Mucosa of descending colon (tissue), 3 donors: ENCODE measurements at regions not wholly inside any gene's neighbourhood (a gene's known extent, or its start where the extent isn't known, plus 50 kb on each side); places are given as distances from the start of the nearest gene placed in this dataset.

Experiments
- ATAC-seq: fragments of 200-7000 bp; cut with Tn5 transposase; one replicate; pipeline ENCODE4 v1.9.1; 2020; ENCODE audit warnings: mild to moderate bottlenecking, moderate library complexity
- DNase-seq, 3 donors: peaks; one replicate each; pipeline ENCODE4 v3.0.0-alpha.2; 2020
- H3K36me3 ChIP-seq: fragments of 200-600 bp; one replicate; pipeline ENCODE4 v1.8.0; 2021; ENCODE audit warnings: low read depth, mild to moderate bottlenecking
- H3K4me1 ChIP-seq: fragments of 200-600 bp; one replicate; pipeline ENCODE4 v1.8.0; 2021; ENCODE audit warnings: low read depth, mild to moderate bottlenecking
- H3K4me3 ChIP-seq: fragments of 200-600 bp; one replicate; pipeline ENCODE4 v1.8.0; 2021; ENCODE audit warnings: mild to moderate bottlenecking
- H3K9me3 ChIP-seq: fragments of 200-600 bp; one replicate; pipeline ENCODE4 v1.8.0; 2021; ENCODE audit warnings: mild to moderate bottlenecking
- intact Hi-C, 2 donors: fragments of 100-400 bp; cut with DNase I in 1 of 2; cut with micrococcal nuclease in 1 of 2; formaldehyde crosslinking; loops; one replicate each; pipeline versions ENCODE4 v1.11.0 to v1.11.1; 2022; cut with DNase I, micrococcal nuclease
- TF ChIP-seq, protein P1 (sequence below): fragments of 200-600 bp; IDR thresholded peaks from one replicate; pipeline ENCODE4 v1.8.0; 2022; ENCODE audit warnings: antibody characterized with exemption, mild to moderate bottlenecking
- donor health status: DM: no; HTN: no; CAD: no; lungs with moderate emphysema.
- donor health status: DM: no; HTN: no; CAD: no.
- donor health status: DM: no; HTN: yes; CAD: no.

DNA sequence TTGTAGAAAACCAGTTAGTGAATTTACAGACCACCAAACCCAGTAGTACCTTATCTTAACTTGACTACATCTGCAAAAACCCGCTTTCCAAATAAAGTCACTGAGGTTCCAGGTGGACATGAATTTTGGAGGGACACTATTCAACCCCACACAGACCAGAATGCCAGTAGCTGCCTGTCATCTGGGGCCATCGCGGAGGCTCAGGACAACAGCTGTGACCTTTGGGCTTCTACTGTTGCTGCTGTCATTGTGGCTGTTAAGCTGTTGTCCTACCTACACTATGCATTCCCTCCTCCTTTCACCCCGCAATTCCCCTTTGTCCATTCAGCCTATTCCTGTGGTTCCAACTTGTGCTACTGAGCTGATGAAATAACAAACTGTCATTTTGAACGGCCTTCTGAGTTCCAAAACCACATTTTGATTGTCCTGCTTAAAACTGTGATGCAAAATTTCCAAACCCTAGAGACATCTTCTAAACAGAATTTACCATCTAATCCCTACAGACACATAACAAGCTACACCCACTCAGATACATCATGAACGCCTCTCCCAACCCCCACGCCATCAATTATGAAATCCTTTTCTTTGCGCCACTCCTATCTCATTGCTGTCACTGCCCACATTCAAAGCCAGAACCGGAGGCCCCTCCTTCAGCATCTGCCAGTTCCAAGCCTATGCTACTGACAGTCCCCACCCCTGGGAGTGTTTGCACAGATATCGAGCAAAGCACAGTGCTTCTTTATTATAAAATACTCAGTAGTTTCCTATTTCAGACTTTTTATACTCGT lies 125.0 kb downstream of the C6orf118 start:
- Histone ChIP-seq H3K4me1 (no peaks in the 10 kb centered on the region), H3K4me3 (no peak overlapping the region), H3K9me3 (peaks cover 27% of the 10 kb centered on the region), H3K36me3 (no peaks in the 10 kb centered on the region)
- ATAC-seq (no peak), DNase-seq (no peak)
- intact Hi-C loops: no loop called here
- TF ChIP-seq, protein P1, sequence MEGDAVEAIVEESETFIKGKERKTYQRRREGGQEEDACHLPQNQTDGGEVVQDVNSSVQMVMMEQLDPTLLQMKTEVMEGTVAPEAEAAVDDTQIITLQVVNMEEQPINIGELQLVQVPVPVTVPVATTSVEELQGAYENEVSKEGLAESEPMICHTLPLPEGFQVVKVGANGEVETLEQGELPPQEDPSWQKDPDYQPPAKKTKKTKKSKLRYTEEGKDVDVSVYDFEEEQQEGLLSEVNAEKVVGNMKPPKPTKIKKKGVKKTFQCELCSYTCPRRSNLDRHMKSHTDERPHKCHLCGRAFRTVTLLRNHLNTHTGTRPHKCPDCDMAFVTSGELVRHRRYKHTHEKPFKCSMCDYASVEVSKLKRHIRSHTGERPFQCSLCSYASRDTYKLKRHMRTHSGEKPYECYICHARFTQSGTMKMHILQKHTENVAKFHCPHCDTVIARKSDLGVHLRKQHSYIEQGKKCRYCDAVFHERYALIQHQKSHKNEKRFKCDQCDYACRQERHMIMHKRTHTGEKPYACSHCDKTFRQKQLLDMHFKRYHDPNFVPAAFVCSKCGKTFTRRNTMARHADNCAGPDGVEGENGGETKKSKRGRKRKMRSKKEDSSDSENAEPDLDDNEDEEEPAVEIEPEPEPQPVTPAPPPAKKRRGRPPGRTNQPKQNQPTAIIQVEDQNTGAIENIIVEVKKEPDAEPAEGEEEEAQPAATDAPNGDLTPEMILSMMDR: no peak

- peaks cover 27% of the 10 kb centered on the region for H3K9me3 ChIP-seq
- no peaks in the 10 kb centered on the region for H3K4me1 ChIP-seq
- no peaks in the 10 kb centered on the region for H3K36me3 ChIP-seq
- no peak overlapping the region for H3K4me3 ChIP-seq
- DNase-seq (no peak), ATAC-seq (no peak)
- intact Hi-C loops: no loop called here
- TF ChIP-seq, protein P1: no peak
Measured at GRCh38 chr6:165183496-165184140, 125.8 kb downstream of the C6orf118 start.

DNA sequence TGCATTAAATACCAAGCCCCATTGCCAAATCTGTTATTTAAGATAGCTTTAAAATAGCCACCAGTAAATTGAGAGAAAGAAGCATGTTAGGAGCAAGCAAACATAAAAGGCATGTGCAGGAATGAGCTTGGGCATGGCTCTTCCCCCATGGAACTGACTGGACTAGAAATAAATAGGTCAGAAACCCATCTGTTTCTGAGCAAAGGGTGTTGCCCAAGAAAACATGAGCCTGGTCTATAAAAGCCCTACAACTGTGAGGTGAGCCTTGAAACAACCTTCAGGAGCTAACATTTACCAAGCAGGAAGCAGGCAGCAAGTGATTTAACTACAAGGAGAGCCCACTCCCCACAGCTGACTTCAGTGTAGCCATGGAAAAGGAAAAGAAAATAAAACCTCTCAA lies 126.3 kb downstream of the C6orf118 start:
- intact Hi-C loops: no loop called here
- DNase-seq (no peak), ATAC-seq (no peak)
- TF ChIP-seq, protein P1: no peak
- peaks cover 27% of the 10 kb centered on the region for H3K9me3 ChIP-seq
- H3K36me3 ChIP-seq: no peaks in the 10 kb centered on the region
- H3K4me3 ChIP-seq: no peak overlapping the region
- H3K4me1 ChIP-seq: no peaks in the 10 kb centered on the region

DNA sequence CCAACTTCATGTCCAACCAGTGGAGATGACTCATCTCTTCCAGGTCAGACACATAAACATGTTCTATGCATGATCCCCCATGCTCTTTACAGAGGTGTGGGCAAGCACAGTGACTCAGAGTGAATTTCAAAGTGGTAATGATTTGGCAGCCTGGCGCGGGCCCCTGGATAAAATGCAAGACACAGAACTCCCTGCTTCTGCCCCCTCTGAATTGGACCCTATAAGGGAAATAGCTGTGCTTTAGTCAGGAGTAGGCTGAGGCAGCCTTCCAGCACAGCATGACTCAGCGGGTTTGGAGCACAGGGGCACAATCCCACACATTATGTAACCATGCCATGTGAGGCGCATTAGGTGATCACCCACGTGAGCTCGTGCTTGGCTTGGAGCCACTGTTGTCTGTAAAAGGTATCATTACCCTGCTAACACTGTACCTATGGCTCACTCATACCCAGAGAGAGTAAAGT lies 127.4 kb downstream of the C6orf118 start:
- intact Hi-C loops: no loop called here
- TF ChIP-seq, protein P1: no peak
- H3K36me3 ChIP-seq: no peaks in the 10 kb centered on the region
- peaks cover 27% of the 10 kb centered on the region for H3K9me3 ChIP-seq
- H3K4me3 ChIP-seq: no peak overlapping the region
- no peaks in the 10 kb centered on the region for H3K4me1 ChIP-seq
- DNase-seq: peak in 1 of 3 donors; percentile 20
- no peak for ATAC-seq

- DNase-seq (no peak), ATAC-seq (no peak)
- H3K36me3 ChIP-seq: no peaks in the 10 kb centered on the region
- TF ChIP-seq, protein P1: no peak
- intact Hi-C loops: no loop called here
- H3K9me3 ChIP-seq: peaks cover 40% of the 10 kb centered on the region
- no peak overlapping the region for H3K4me3 ChIP-seq
- no peaks in the 10 kb centered on the region for H3K4me1 ChIP-seq
Measured at GRCh38 chr6:165178056-165178455, 131.3 kb downstream of the C6orf118 start.
